Upper lobe of left lung (tissue), 6 donors: ENCODE measurements at regions not wholly inside any gene's neighbourhood (a gene's known extent, or its start where the extent isn't known, plus 50 kb on each side); places are given as distances from the start of the nearest gene placed in this dataset.

Source experiments
- ATAC-seq, 2 donors: fragments of 200-7000 bp; cut with Tn5 transposase; one replicate each; pipeline ENCODE4 v1.9.1; 2022; ENCODE audit warnings: mild to moderate bottlenecking in 2 of 2, moderate library complexity in 2 of 2; ENCODE audit not compliant: low FRiP score in 2 of 2
- DNase-seq, 2 donors: peaks; one replicate each; pipeline ENCODE4 v3.0.0-alpha.2; 2019 to 2020
- H3K27ac ChIP-seq, 4 donors: fragments of 200-600 bp; sonication (generic); one replicate each; pipeline ENCODE4 v1.5.1; 2016 to 2019
- H3K27me3 ChIP-seq, 4 donors: fragments of 200-600 bp; sonication (generic); one replicate each; pipeline ENCODE4 v1.5.1; 2017 to 2019
- H3K36me3 ChIP-seq, 4 donors: fragments of 200-600 bp; sonication (generic); one replicate each; pipeline ENCODE4 v1.5.1; 2016 to 2019
- H3K4me1 ChIP-seq, 4 donors: fragments of 200-600 bp; sonication (generic); one replicate each; pipeline ENCODE4 v1.5.1; 2018 to 2019
- H3K4me3 ChIP-seq, 4 donors: fragments of 200-600 bp; sonication (generic); one replicate each; pipeline ENCODE4 v1.5.1; 2017 to 2019; ENCODE audit warnings: mild to moderate bottlenecking in 2 of 4, moderate library complexity in 1 of 4
- H3K9me3 ChIP-seq, 4 donors: fragments of 200-600 bp; sonication (generic); one replicate each; pipeline ENCODE4 v1.5.1; 2018 to 2019
- EP300 ChIP-seq, 4 donors: sonication (generic); formaldehyde crosslinking; IDR thresholded peaks; one replicate each; pipeline ENCODE4 v1.5.1; 2017; ENCODE audit warnings: antibody characterized with exemption in 4 of 4, control low read depth in 2 of 4
- POLR2A ChIP-seq, 4 donors: fragments of 450-650 bp; IDR thresholded peaks; one replicate each; pipeline ENCODE4 v1.5.1; 2016 to 2017; ENCODE audit warnings: antibody characterized with exemption in 4 of 4, mild to moderate bottlenecking in 2 of 4
- POLR2AphosphoS5 ChIP-seq, 2 donors: sonication (generic); formaldehyde crosslinking; IDR thresholded peaks; one replicate each; pipeline ENCODE4 v1.5.1; 2017; ENCODE audit warnings: antibody characterized with exemption in 2 of 2
- WGBS, 2 donors: methylation state at CpG; one replicate each; pipeline ENCODE4 v1.1.5; 2017 to 2018; 5-methylcytosine and 5-hydroxymethylcytosine counted together
- TF ChIP-seq, protein P1 (sequence below), 6 experiments: fragments of 450-650 bp in 4 of 6; fragments of 200-600 bp in 2 of 6; sonication (generic) in 2 of 6; IDR thresholded peaks; one replicate each; pipeline ENCODE4 v1.5.1; 2016 to 2019; ENCODE audit warnings: antibody characterized with exemption in 6 of 6
- donor health status: DM: no; HTN: no; CAD: no; lungs with moderate emphysema.
- donor health status: DM: no; HTN: yes; CAD: no; lungs with severe emphysema.

DNA sequence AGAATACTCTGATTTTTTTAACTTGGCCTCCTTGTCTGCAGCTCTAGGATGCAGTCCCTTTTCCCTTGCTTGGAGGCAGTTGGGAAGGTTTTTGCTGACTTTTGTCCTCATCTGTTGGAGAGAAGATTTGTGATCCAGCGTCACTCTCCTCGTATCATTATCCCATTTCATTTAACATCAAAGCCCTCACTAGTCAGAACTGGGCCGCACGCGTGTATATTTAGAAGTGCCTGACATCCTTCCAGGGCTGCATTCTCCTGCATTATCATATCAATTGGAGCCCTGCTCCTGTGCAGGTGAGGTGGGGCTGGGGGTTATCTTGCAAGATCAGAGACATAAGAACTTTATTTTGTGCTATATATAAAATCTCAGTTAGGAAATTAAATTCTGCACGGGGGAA, 435.1 kb upstream of the HS6ST1 start:
- no peaks in the 10 kb centered on the region for H3K36me3 ChIP-seq
- TF ChIP-seq EP300 (IDR thresholded peaks at IDR 0.05), result no peak
- TF ChIP-seq, protein P1, sequence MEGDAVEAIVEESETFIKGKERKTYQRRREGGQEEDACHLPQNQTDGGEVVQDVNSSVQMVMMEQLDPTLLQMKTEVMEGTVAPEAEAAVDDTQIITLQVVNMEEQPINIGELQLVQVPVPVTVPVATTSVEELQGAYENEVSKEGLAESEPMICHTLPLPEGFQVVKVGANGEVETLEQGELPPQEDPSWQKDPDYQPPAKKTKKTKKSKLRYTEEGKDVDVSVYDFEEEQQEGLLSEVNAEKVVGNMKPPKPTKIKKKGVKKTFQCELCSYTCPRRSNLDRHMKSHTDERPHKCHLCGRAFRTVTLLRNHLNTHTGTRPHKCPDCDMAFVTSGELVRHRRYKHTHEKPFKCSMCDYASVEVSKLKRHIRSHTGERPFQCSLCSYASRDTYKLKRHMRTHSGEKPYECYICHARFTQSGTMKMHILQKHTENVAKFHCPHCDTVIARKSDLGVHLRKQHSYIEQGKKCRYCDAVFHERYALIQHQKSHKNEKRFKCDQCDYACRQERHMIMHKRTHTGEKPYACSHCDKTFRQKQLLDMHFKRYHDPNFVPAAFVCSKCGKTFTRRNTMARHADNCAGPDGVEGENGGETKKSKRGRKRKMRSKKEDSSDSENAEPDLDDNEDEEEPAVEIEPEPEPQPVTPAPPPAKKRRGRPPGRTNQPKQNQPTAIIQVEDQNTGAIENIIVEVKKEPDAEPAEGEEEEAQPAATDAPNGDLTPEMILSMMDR (IDR thresholded peaks at IDR 0.05), result no peak
- TF ChIP-seq POLR2A (IDR thresholded peaks at IDR 0.05), result no peak
- no peak for TF ChIP-seq POLR2AphosphoS5 (IDR thresholded peaks at IDR 0.05)
- DNase-seq, result no peak
- H3K4me3 ChIP-seq, result no peak overlapping the region
- H3K27ac ChIP-seq, result no peak overlapping the region
- H3K9me3 ChIP-seq, result no peaks in the 10 kb centered on the region
- 49 to 60% methylated on average over 6 of the region's 6 CpGs for WGBS, 2 donors
- peaks cover 0 to 11% (median 2%) of the 10 kb centered on the region in 4 donors for H3K4me1 ChIP-seq
- no peaks in the 10 kb centered on the region for H3K27me3 ChIP-seq
- ATAC-seq, result no peak

DNA sequence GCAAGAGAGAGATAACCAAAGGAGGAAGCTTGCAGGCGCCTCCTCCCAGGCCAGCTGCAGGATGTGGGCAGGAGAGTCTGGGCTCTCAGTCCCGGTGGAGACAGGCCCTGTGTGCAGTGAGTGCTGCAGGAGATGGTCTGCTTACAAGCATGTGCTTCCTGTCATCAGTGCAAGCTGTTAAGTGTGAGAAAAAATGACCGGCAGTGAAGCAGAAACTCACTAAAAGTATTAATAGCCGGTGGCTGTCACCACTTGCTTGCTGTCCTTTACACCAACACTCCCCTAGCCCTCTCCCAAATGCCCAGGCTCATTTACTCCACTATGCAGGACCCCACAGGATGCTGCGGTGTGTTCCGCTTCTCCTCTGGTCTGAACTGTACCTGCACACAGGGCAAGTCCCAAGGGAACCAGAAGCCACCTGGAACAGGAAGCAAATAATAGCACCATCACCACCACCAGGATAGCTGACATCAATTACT, 435.6 kb upstream of the HS6ST1 start:
- Histone ChIP-seq H3K4me1 (peaks cover 0 to 11% (median 2%) of the 10 kb centered on the region in 4 donors), H3K27me3 (no peaks in the 10 kb centered on the region), H3K4me3 (no peak overlapping the region), H3K27ac (no peak overlapping the region), H3K9me3 (no peaks in the 10 kb centered on the region), H3K36me3 (no peaks in the 10 kb centered on the region)
- ATAC-seq, result no peak
- TF ChIP-seq EP300 (IDR thresholded peaks at IDR 0.05), result no peak
- DNase-seq, result no peak
- 15 to 46% methylated on average over 4 to 6 of the region's 6 CpGs for WGBS, 2 donors

DNA sequence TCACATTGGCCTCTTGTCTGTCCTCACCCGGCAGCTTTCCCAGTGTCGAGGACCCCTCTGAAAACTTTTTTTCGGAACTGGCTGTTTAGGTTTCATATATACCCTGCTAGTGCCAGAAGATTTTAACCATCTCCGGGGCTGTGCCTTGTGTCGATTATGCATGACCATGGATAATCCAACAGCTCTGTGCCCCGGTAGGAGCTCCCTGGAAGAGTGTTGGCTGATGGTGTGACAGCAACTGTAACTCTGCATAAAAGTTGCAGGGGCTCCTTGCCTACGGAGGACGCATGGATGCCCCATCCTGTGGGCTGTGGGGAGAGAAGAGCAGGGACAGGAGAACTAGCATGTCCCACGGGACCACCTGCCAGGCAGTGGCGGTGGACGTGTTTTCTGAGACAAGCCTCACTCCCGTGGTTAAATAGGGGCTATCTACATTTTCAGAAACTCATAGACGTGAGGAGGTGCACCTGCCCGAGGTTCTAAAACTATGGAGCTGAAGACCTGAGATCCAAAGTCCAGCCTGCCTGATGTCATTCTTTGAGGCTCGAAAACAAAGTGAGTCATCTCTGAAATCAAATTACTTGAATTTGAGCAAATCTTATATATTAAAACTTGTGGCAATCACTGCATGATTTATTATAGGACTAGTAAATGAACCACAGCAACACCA, 437.2 kb upstream of the HS6ST1 start:
- Histone ChIP-seq H3K36me3 (no peaks in the 10 kb centered on the region), H3K9me3 (no peaks in the 10 kb centered on the region), H3K4me1 (peaks cover 0 to 11% (median 2%) of the 10 kb centered on the region in 4 donors), H3K27ac (no peak overlapping the region), H3K4me3 (no peak overlapping the region), H3K27me3 (no peaks in the 10 kb centered on the region)
- 65 to 72% methylated on average over 15 of the region's 15 CpGs for WGBS, 2 donors
- DNase-seq (no peak), ATAC-seq (no peak)
- TF ChIP-seq, protein P1 (IDR thresholded peaks at IDR 0.05), result no peak
- TF ChIP-seq POLR2A (IDR thresholded peaks at IDR 0.05) (no peak), EP300 (IDR thresholded peaks at IDR 0.05) (no peak), POLR2AphosphoS5 (IDR thresholded peaks at IDR 0.05) (no peak)

DNA sequence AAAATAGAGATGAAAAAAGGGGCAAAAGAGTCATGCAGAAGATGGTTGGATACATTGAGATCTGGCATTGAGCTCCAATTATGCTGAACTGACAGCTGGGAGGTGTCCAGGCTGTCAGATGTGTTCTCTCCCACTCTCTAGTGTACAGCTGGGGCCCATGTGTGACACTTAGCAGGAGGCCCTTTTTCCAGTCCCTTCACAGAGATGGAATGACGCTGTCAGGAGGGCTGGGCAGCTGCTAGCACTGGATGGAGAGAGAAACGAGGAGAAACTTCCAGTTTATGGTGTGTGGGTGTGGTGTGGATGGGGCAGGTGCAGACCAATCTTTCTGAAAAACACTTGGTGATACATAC, 437.7 kb upstream of the HS6ST1 start:
- no peaks in the 10 kb centered on the region for H3K36me3 ChIP-seq
- H3K27ac ChIP-seq, result no peak overlapping the region
- DNase-seq (no peak), ATAC-seq (peak; percentile 28 to 68)
- no peak overlapping the region for H3K4me3 ChIP-seq
- no peaks in the 10 kb centered on the region for H3K27me3 ChIP-seq
- H3K9me3 ChIP-seq, result no peaks in the 10 kb centered on the region
- H3K4me1 ChIP-seq, result peaks cover 0 to 11% (median 2%) of the 10 kb centered on the region in 4 donors
- WGBS, 2 donors, result 34 to 41% methylated on average over 2 of the region's 2 CpGs
- TF ChIP-seq EP300 (IDR thresholded peaks at IDR 0.05) (no peak), POLR2A (IDR thresholded peaks at IDR 0.05) (no peak), POLR2AphosphoS5 (IDR thresholded peaks at IDR 0.05) (peak in 1 of 2 donors; percentile 51)
- TF ChIP-seq, protein P1 (IDR thresholded peaks at IDR 0.05), result no peak

DNA sequence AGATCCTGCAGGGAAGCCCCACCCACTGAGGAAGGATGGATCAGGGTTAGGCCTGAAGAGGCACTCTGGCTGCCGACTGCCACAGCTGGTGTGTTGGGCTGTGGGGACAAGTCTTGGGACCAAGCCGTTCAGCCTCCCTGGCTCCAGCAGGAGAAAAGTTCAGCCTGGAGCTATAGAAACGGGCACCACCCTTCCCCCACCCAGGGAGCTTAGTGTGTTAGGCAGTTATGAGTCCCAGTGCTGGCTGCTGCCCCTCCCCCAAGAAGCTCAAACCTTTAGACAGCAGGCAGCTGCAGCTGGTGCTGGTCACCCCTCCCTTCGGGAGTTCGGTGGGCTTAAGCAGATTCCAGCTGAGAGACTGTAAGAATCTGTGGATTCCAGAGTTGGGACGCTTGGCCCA, 447.1 kb upstream of the HS6ST1 start:
- no peak for ATAC-seq
- WGBS, 2 donors, result 56 to 68% methylated on average over 5 to 6 of the region's 6 CpGs
- no peak overlapping the region for H3K4me3 ChIP-seq
- H3K9me3 ChIP-seq, result no peaks in the 10 kb centered on the region
- H3K27ac ChIP-seq, result no peak overlapping the region
- no peak for DNase-seq
- no peaks in the 10 kb centered on the region for H3K4me1 ChIP-seq
- no peaks in the 10 kb centered on the region for H3K27me3 ChIP-seq
- TF ChIP-seq, protein P1 (IDR thresholded peaks at IDR 0.05), result no peak
- no peak for TF ChIP-seq POLR2A (IDR thresholded peaks at IDR 0.05)
- no peak for TF ChIP-seq POLR2AphosphoS5 (IDR thresholded peaks at IDR 0.05)
- TF ChIP-seq EP300 (IDR thresholded peaks at IDR 0.05), result no peak
- no peaks in the 10 kb centered on the region for H3K36me3 ChIP-seq
